ENCODE measurements at regions not wholly inside any gene's neighbourhood (a gene's known extent, or its start where the extent isn't known, plus 50 kb on each side); places are given as distances from the start of the nearest gene placed in this dataset.

- Histone ChIP-seq H3K4me3 (no peak overlapping the region), H3K9me3 (no peaks in the 10 kb centered on the region), H3K36me3 (no peaks in the 10 kb centered on the region), H3K27me3 (no peaks in the 10 kb centered on the region), H3K27ac (peak overlapping the region; percentile 88 to 99 (median 96)), H3K4me1 (peaks cover 0 to 74% (median 71%) of the 10 kb centered on the region in 4 donors)
- TF ChIP-seq POLR2AphosphoS5 (IDR thresholded peaks at IDR 0.05) (peak; percentile 84 to 96 (median 94)), EP300 (IDR thresholded peaks at IDR 0.05) (peak; percentile 71 to 94 (median 80)), POLR2A (IDR thresholded peaks at IDR 0.05) (no peak)
- intact Hi-C loops (cut with DNase I): loop anchor here (1.0 to 2.0 kb wide), 3 partner anchors 41 to 453 kb away; no protein-coding TSS in a partner anchor
- DNase-seq: peak; percentile 95
- 10 to 21% methylated on average over 6 of the region's 6 CpGs for WGBS, 2 donors
Observed at GRCh38 chr1:234544087-234544579, 65.2 kb upstream of the TARBP1 start.

GRCh38 chr1:234543442-234544086 is 64.6 kb upstream of the TARBP1 start:
- peak overlapping the region; percentile 88 to 99 (median 96) for H3K27ac ChIP-seq
- DNase-seq: peak; percentile 95
- intact Hi-C loops (cut with DNase I): loop anchor here (1.0 to 2.0 kb wide), 3 partner anchors 41 to 454 kb away; no protein-coding TSS in a partner anchor
- no peaks in the 10 kb centered on the region for H3K36me3 ChIP-seq
- H3K4me1 ChIP-seq: peaks cover 0 to 79% (median 77%) of the 10 kb centered on the region in 4 donors
- H3K4me3 ChIP-seq: no peak overlapping the region
- no peaks in the 10 kb centered on the region for H3K27me3 ChIP-seq
- TF ChIP-seq POLR2A (IDR thresholded peaks at IDR 0.05): no peak
- peak; percentile 49 to 92 (median 72) for TF ChIP-seq EP300 (IDR thresholded peaks at IDR 0.05)
- TF ChIP-seq POLR2AphosphoS5 (IDR thresholded peaks at IDR 0.05): peak; percentile 85 to 96 (median 94)
- TF ChIP-seq CTCF (IDR thresholded peaks at IDR 0.05): peak in 1 of 4 experiments; percentile 43
- H3K9me3 ChIP-seq: no peaks in the 10 kb centered on the region
- 64 to 76% methylated on average over 8 of the region's 8 CpGs for WGBS, 2 donors

- peaks cover 0 to 92% (median 89%) of the 10 kb centered on the region in 4 donors for H3K4me1 ChIP-seq
- H3K27me3 ChIP-seq: no peaks in the 10 kb centered on the region
Observed at GRCh38 chr1:234542211-234542850, 63.4 kb upstream of the TARBP1 start.

GRCh38 chr1:234541286-234541975 is 62.5 kb upstream of the TARBP1 start:
- H3K9me3 ChIP-seq: no peaks in the 10 kb centered on the region
- DNase-seq: peak; percentile 37
- intact Hi-C loops (cut with DNase I): no loop called here
- H3K27me3 ChIP-seq: no peaks in the 10 kb centered on the region
- TF ChIP-seq POLR2AphosphoS5 (IDR thresholded peaks at IDR 0.05) (no peak), EP300 (IDR thresholded peaks at IDR 0.05) (no peak)
- no peaks in the 10 kb centered on the region for H3K36me3 ChIP-seq
- no peak overlapping the region for H3K4me3 ChIP-seq
- WGBS, 2 donors: 93 to 96% methylated on average over 5 of the region's 5 CpGs
- peaks cover 0 to 100% (median 98%) of the 10 kb centered on the region in 4 donors for H3K4me1 ChIP-seq
- peak overlapping the region; percentile 88 to 99 (median 96) for H3K27ac ChIP-seq

More at GRCh38 chr1:234542211-234542850, 63.4 kb upstream of the TARBP1 start:
- Histone ChIP-seq H3K9me3 (no peaks in the 10 kb centered on the region), H3K4me3 (no peak overlapping the region), H3K27ac (peak overlapping the region; percentile 88 to 99 (median 96)), H3K36me3 (no peaks in the 10 kb centered on the region)
- WGBS, 2 donors: 89 to 93% methylated on average over 13 of the region's 13 CpGs
- DNase-seq: peak; percentile 77
- TF ChIP-seq CTCF (IDR thresholded peaks at IDR 0.05) (no peak), EP300 (IDR thresholded peaks at IDR 0.05) (no peak), POLR2AphosphoS5 (IDR thresholded peaks at IDR 0.05) (peak in 1 of 4 donors; percentile 6), POLR2A (IDR thresholded peaks at IDR 0.05) (no peak)
- intact Hi-C loops (cut with DNase I): no loop called here

GRCh38 chr1:234540404-234540762 is 61.4 kb upstream of the TARBP1 start:
- 94 to 95% methylated on average over 5 of the region's 5 CpGs for WGBS, 2 donors
- no peak overlapping the region for H3K4me3 ChIP-seq
- H3K36me3 ChIP-seq: no peaks in the 10 kb centered on the region
- no peaks in the 10 kb centered on the region for H3K9me3 ChIP-seq
- peak; percentile 63 for DNase-seq
- peak overlapping the region; percentile 88 to 99 (median 96) for H3K27ac ChIP-seq
- H3K27me3 ChIP-seq: no peaks in the 10 kb centered on the region
- TF ChIP-seq POLR2AphosphoS5 (IDR thresholded peaks at IDR 0.05) (no peak), POLR2A (IDR thresholded peaks at IDR 0.05) (no peak), CTCF (IDR thresholded peaks at IDR 0.05) (no peak), EP300 (IDR thresholded peaks at IDR 0.05) (no peak)
- H3K4me1 ChIP-seq: peaks cover 0 to 100% (median 100%) of the 10 kb centered on the region in 4 donors
- intact Hi-C loops (cut with DNase I): no loop called here
